ENCODE measurements at regions not wholly inside any gene's neighbourhood (a gene's known extent, or its start where the extent isn't known, plus 50 kb on each side); places are given as distances from the start of the nearest gene placed in this dataset.

- Histone ChIP-seq H3K4me1 (ENCODE audit: control insufficient read depth in 4 of 4, insufficient read depth in 4 of 4, low read length in 3 of 4) (peaks cover 2 to 27% (median 19%) of the 10 kb centered on the region in 4 donors), H3K36me3 (ENCODE audit: control insufficient read depth in 4 of 4, insufficient read depth in 3 of 4, low read depth in 1 of 4, low read length in 3 of 4) (no peaks in the 10 kb centered on the region), H3K27me3 (ENCODE audit: control insufficient read depth in 4 of 4, insufficient read depth in 4 of 4, low read length in 3 of 4) (no peaks in the 10 kb centered on the region), H3K27ac (ENCODE audit: low read depth in 1 of 2, low read length in 2 of 2) (peak overlapping the region in 1 of 2 donors; percentile 1), H3K9ac (ENCODE audit: low read depth in 1 of 2, low read length in 2 of 2) (no peak overlapping the region), H3K4me3 (ENCODE audit: low read depth in 1 of 3, low read length in 3 of 3) (no peak overlapping the region), H3K9me3 (ENCODE audit: control insufficient read depth in 4 of 4, low read length in 3 of 4) (no peaks in the 10 kb centered on the region)
- no peak for TF ChIP-seq CTCF (IDR thresholded peaks at IDR 0.05; ENCODE audit: low read depth, low read length, missing input control)
- TF ChIP-seq HNF4G (IDR thresholded peaks at IDR 0.05): peak; percentile 35
- no peak for TF ChIP-seq ATF3 (IDR thresholded peaks at IDR 0.05)
- TF ChIP-seq EGR1 (IDR thresholded peaks at IDR 0.05; ENCODE audit: low read depth in 2 of 2): no peak
- TF ChIP-seq TAF1 (conservative IDR thresholded peaks at IDR 0.05): no peak
- no peak for TF ChIP-seq JUND (IDR thresholded peaks at IDR 0.05)
- TF ChIP-seq GABPA (IDR thresholded peaks at IDR 0.05 in 1 of 2, conservative IDR thresholded peaks at IDR 0.05 in 1 of 2): no peak
- TF ChIP-seq FOXA1 (IDR thresholded peaks at IDR 0.05): no peak
- TF ChIP-seq FOXA2 (IDR thresholded peaks at IDR 0.05): no peak
- TF ChIP-seq NR2F2 (IDR thresholded peaks at IDR 0.05): no peak
- TF ChIP-seq SP1 (IDR thresholded peaks at IDR 0.05): peak; percentile 54
- peak in 1 of 2 donors; percentile 43 for TF ChIP-seq RXRA (IDR thresholded peaks at IDR 0.05)
- no peak for TF ChIP-seq YY1 (IDR thresholded peaks at IDR 0.05)
- TF ChIP-seq RAD21 (IDR thresholded peaks at IDR 0.05): peak; percentile 22 to 31
- peak; percentile 83 to 86 for TF ChIP-seq HNF4A (conservative IDR thresholded peaks at IDR 0.05)
- no peak for TF ChIP-seq MAX (IDR thresholded peaks at IDR 0.05)
- no peak for TF ChIP-seq ZBTB33 (IDR thresholded peaks at IDR 0.05)
- no peak for TF ChIP-seq REST (IDR thresholded peaks at IDR 0.05)
- whole genome bisulfite sequencing: 23% methylated on average over 2 of the region's 2 CpGs
- DNase-seq (ENCODE audit: low spot score): no peak
Measured at GRCh38 chr15:46577767-46578166, 942.9 kb downstream of the SQOR start.
